HG03439 (cell line): ENCODE measurements at regions not wholly inside any gene's neighbourhood (a gene's known extent, or its start where the extent isn't known, plus 50 kb on each side); places are given as distances from the start of the nearest gene placed in this dataset.
"Not testable (repeated sequence)": the region's sequence is repeated elsewhere in the genome, so short reads cannot be mapped to it uniquely, and the experiment has no call there.

Source experiments
- ATAC-seq: cut with Tn5 transposase; IDR thresholded peaks from one replicate; pipeline ENCODE4 v1.9.1; 2021; ENCODE audit warnings: mild to moderate bottlenecking, moderate library complexity; ENCODE audit not compliant: unreplicated experiment

DNA sequence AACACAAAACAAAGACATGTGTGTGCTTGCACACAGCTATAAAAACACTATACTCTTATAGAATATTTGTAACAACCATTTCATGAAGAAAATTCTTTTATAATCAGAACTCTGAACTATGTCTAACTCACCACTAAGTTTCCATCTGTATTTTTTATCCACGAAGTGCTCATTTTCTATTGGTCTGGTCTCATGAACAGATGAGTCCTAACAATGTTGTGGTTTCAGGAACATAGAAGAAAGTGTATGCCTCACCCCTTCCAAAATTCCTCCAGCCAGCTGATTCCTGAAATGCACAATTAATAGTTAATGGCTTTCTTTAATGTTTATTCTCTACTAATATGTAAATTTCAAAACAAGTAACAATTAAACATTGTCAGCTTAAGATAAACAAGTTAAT is 325.3 kb upstream of the GRAMD2B start:
- no peak for ATAC-seq

GRCh38 chr5:126098330-126099017 is 324.7 kb upstream of the GRAMD2B start:
- no peak for ATAC-seq

DNA sequence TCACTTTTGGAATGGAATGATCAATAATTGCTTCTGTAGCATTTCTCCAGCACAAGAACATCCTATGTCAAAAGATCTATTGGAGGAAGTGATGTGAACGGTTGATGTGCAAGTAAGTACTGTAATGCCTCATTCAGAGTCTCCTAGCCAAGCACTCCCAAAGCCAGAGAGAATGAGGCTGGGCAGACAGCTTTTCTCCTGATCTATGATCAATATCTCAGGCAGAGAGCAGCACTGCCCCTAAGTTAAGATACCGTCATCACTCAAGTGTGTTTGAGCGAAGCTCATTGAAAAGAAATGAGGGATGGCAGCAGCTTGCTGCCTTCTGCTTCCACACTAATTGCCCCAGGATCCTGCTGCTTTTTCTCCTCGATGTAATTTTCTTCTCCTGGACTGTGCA is 324.1 kb upstream of the GRAMD2B start:
- ATAC-seq: no peak

DNA sequence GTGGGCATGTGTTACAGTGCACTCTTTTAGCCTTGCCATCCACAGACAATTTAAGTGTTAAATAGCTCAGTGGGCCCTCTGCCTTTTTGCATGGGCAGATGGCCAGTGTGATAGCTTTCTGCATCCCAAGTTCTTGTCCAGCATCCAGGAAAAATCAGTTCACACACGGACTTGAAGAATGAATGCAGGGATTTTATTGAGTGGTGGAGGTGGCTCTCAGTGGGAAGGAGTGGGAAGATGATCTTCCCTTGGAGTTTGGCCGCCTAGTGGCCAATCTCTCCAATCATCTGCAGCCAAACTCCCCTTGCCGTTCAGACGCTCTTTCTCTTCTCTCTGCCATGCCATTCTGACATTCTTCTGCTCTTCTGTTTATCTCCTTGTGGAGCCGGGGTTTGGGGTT is 322.4 kb upstream of the GRAMD2B start:
- no peak for ATAC-seq

- ATAC-seq: no peak
These were observed 321.3 kb upstream of the GRAMD2B start for GRCh38 chr5:126101901-126102300.

DNA sequence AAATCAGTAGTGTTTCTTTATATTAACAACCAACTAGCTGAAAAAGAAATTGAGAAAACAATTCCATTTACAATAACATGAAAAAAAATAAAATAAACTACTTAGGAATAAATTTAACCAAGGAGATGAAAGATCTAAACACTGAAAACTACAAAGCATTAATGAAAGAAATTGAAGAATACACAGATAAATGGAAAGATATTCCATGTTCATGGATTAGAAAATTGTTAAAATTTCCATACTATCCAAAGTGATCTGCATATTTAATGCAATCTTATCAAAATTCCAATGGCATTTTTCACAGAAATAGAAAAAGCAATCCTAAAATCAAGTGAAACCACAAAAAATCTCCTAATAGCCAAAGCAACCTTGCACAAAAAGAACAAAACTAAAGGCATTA is 320.2 kb upstream of the GRAMD2B start:
- ATAC-seq: no peak

GRCh38 chr5:126103868-126104267 is 319.3 kb upstream of the GRAMD2B start:
- no peak for ATAC-seq

DNA sequence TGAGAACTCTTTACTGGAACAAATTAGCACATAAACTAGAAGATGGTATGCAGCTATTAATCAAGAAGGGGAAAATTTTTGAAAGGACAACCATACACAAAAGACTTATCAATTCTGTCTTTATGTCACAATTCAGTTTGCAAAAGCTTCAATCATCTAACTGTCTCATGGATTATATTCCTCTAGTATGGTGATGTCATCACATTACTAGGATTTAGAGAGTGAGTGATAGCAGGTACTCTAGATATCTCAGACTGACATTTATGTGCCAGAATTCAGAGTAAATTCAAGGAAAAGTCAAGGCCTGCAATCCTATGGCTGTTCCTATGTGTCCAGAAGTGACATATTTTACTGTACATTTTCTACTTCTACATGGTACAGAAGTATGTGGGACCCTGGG is 318.9 kb upstream of the GRAMD2B start:
- ATAC-seq: no peak

GRCh38 chr5:126104951-126105350 is 318.3 kb upstream of the GRAMD2B start:
- ATAC-seq: no peak

GRCh38 chr5:126106029-126106428 is 317.2 kb upstream of the GRAMD2B start:
- ATAC-seq: no peak

DNA sequence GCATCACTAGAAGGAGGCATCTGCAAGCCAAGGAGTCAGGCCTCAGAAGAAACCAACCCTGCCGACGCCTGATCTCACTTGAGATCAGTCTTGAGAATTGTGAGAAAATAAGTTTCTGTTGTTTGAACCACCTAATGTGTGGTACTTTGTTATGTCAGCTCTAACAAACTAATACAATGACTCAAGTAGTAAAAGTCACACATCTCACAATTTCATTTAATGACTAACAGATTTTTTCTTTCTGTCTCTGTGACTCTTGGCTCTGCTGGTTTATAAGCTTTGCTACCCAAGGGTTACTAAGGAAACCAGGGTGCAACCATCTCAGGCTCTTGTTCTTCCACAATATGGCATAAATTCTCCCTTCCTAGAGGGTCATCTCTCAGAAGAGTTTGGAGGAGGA is 315.8 kb upstream of the GRAMD2B start:
- no peak for ATAC-seq

DNA sequence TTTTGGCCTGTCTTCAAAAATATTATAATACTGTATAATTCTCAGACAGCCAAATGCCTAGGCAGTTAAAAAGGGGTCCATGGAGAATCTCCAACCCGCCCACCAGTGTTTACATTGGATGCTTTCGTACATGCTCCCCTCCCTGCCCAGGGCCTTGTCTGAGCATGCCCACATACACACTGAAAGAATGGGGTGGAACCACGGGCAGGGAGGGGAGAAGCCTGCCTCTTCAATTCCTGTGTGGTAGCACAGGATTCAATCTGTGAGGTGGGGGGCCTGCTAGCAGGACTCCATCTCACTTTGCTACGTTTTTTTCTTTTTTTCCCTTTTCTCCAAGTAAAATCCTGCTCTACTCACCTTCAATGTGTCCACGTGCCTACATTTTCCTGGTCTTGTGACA is 314.7 kb upstream of the GRAMD2B start:
- no peak for ATAC-seq

DNA sequence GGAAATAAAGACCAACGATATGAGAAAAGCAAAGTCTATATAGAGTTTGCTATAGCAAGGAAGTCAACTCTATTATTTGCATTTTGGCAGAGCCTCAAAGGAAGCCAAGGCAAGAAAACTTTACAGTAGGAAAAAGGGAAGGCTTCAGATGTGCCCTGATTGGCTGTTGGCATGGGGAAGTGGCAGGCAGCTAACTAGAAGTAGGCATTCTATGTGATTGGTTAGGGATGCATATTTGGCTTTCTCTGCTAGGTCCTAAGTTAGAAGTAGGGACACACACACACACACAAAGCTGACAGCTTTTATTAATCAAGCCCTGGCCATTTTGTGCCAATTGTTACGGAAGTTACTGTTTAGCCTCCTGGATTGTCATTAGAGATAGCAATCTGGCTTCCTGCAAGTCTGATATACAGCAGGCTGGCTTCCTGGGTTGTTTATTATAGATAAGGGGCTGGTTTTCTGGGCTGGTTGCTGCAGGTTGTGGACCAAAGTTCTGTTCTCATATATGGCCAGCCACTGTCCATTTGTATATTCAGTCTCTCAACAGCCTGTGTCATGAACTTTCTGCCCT is 308.1 kb upstream of the GRAMD2B start:
- ATAC-seq: no peak

GRCh38 chr5:126117044-126117443 is 306.2 kb upstream of the GRAMD2B start:
- ATAC-seq: no peak

- ATAC-seq: no peak
These were observed 303.2 kb upstream of the GRAMD2B start for GRCh38 chr5:126119887-126120442.

GRCh38 chr5:126120939-126121338 is 302.3 kb upstream of the GRAMD2B start:
- ATAC-seq: no peak

GRCh38 chr5:126122942-126123341 is 300.3 kb upstream of the GRAMD2B start:
- no peak for ATAC-seq

DNA sequence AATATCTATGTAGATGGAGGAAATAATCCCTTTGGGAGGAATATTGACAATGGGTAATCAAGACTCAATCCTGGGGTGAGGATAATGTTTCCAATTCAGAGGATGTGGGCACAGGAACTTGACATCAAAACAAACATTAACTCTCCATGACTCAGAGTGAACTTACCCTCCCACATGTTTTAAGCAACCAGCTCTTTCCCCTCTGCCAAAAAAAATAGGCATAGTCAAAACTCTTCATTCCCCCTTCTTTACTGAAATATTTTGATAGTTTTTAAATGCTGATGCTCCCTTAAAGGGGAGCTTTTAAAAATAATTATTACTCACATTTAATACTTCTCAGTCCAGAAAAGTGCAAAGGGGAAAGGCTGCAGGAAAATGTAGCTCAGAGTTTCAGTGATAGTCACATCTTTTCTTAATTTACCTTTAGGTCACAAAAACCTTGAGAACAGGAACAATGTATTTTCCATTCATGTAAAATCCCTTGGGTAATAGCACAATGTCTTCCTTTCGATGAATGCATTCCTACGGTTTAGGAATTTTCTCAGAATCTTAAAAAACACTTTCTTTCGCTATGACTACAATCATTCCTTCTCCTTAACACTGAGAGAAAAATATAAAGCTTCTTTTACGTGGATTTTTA is 298.4 kb upstream of the GRAMD2B start:
- no peak for ATAC-seq

- ATAC-seq: no peak
These were observed 297.8 kb upstream of the GRAMD2B start for GRCh38 chr5:126125407-126125806.

GRCh38 chr5:126126574-126126973 is 296.6 kb upstream of the GRAMD2B start:
- no peak for ATAC-seq

GRCh38 chr5:126127371-126127770 is 295.8 kb upstream of the GRAMD2B start:
- ATAC-seq: not testable (repeated sequence)

GRCh38 chr5:126129431-126129830 is 293.8 kb upstream of the GRAMD2B start:
- ATAC-seq: no peak
